ENCODE measurements at regions not wholly inside any gene's neighbourhood (a gene's known extent, or its start where the extent isn't known, plus 50 kb on each side); places are given as distances from the start of the nearest gene placed in this dataset.

DNA sequence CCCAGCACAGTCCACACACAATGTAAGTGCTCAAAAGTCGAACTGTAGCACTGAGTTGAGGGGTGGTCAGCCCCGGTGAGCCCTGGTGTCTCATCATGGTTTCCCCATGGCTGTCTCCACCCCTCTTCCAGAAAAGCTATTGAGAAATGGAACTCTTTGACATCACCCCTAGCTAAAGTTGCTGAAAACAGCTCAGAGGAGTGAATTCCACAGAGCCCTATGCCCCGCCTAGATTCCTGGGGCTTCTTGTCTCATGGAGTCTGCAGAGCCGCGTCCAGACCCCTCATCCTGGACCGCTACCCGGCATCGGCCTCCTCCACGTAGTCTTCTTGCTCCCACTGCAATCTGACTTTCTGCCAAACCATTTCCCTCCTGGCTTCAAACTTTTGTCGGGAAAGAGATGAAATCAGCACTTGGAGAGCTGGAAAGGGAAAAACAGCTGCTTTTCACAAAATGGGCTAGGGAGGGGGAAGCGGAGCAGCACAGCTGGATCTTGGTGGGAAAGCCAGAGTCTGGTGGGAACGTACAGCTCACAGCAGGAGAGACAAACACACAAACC is 132.2 kb downstream of the SNX5 start:
- peak overlapping the region; percentile 80 for H3K4ac ChIP-seq (replicated peaks; ENCODE audit: insufficient read length, low read depth, low read length)
- no peak overlapping the region for H3K27ac ChIP-seq (ENCODE audit: low read depth, low read length)
- H3K9ac ChIP-seq (replicated peaks in 1 of 4; ENCODE audit: extremely low read depth in 1 of 4, low read depth in 3 of 4, low read length in 3 of 4), result no peak overlapping the region
- no peak overlapping the region for H2BK120ac ChIP-seq (replicated peaks; ENCODE audit: low read depth, low read length)
- no peak overlapping the region for H3K4me2 ChIP-seq (ENCODE audit: insufficient read depth in 1 of 2, low read depth in 2 of 2, low read length in 2 of 2)
- peak overlapping the region; percentile 36 for H2AFZ ChIP-seq (ENCODE audit: low read length)
- H3K23ac ChIP-seq (ENCODE audit: insufficient read length), result no peak overlapping the region
- H3K14ac ChIP-seq (ENCODE audit: insufficient read length), result no peak overlapping the region
- no peaks in the 10 kb centered on the region for H3K79me2 ChIP-seq (ENCODE audit: control insufficient read depth in 1 of 2, insufficient read depth in 2 of 2, low read length in 2 of 2)
- DNase-seq (ENCODE audit: low read depth in 1 of 2, low spot score in 2 of 2) (no peak), FAIRE-seq (no peak)
- peak overlapping the region; percentile 86; the same call in 1 of the 2 replicates for H2BK12ac ChIP-seq (ENCODE audit: low read depth, low read length)
- 82% methylated on average over 12 of the region's 12 CpGs; no CpG with 5 or more reads in 1 of the 2 experiments for WGBS, 2 experiments (ENCODE audit: extremely low coverage in 1 of 2, insufficient coverage in 1 of 2, insufficient read length in 1 of 2, insufficient replicate concordance in 2 of 2, low coverage in 1 of 2, low lambda C conversion rate in 2 of 2, missing lambda C conversion rate in 1 of 2)
- H2AK5ac ChIP-seq (ENCODE audit: low read depth, low read length), result no peak overlapping the region
- H3K36me3 ChIP-seq (ENCODE audit: control insufficient read depth in 2 of 4, insufficient read depth in 4 of 4, low read length in 3 of 4), result no peaks in the 10 kb centered on the region
- ChIA-PET POLR2A (ENCODE audit: partially characterized antibody) (interaction anchor here (0.5 kb wide), 1 partner anchor 16 kb away, joined by 3 read pairs; no protein-coding TSS in a partner anchor), CTCF (ENCODE audit: partially characterized antibody) (interaction anchor here (0.9 to 3.0 kb wide), 7 partner anchors 12 to 154 kb away, joined by 3 to 11 read pairs (median 4); partner anchors contain the start of gene RRBP1)
- no peaks in the 10 kb centered on the region for H3K23me2 ChIP-seq (ENCODE audit: low read depth, low read length)
- H3K9me3 ChIP-seq (ENCODE audit: insufficient read depth in 2 of 2, low read depth in 1 of 2, low read length in 1 of 2), result no peaks in the 10 kb centered on the region; a peak in 1 of 4 replicates
- H2BK5ac ChIP-seq (ENCODE audit: low read depth, low read length), result peak overlapping the region; percentile 56; the same call in 1 of the 2 replicates
- TF ChIP-seq, protein P1, sequence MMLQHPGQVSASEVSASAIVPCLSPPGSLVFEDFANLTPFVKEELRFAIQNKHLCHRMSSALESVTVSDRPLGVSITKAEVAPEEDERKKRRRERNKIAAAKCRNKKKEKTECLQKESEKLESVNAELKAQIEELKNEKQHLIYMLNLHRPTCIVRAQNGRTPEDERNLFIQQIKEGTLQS (IDR thresholded peaks at IDR 0.05; ENCODE audit: insufficient read depth, low read depth, low read length), result no peak
- TF ChIP-seq YY1 (IDR thresholded peaks at IDR 0.05; ENCODE audit: low read depth, low read length), result no peak
- TF ChIP-seq FOSL1 (IDR thresholded peaks at IDR 0.05; ENCODE audit: insufficient read depth, low read depth, low read length), result no peak
- TF ChIP-seq POLR2AphosphoS5 (IDR thresholded peaks at IDR 0.05; ENCODE audit: low read depth, low read length), result no peak
- TF ChIP-seq CBX8 (IDR thresholded peaks at IDR 0.05; ENCODE audit: borderline replicate concordance, low read depth, low read length), result no peak
- TF ChIP-seq KDM1A (IDR thresholded peaks at IDR 0.05; ENCODE audit: borderline replicate concordance, low read length), result no peak
- no peak for TF ChIP-seq EZH2 (IDR thresholded peaks at IDR 0.05; ENCODE audit: low read depth, low read length, severe bottlenecking)
- no peak for TF ChIP-seq CHD2 (IDR thresholded peaks at IDR 0.05; ENCODE audit: low read length)
- no peaks in the 10 kb centered on the region for H3K27me3 ChIP-seq (replicated peaks in 1 of 4; ENCODE audit: control insufficient read depth in 3 of 4, extremely low read depth in 1 of 4, insufficient read depth in 3 of 4, low read length in 3 of 4)
- peak overlapping the region; percentile 73; the same call in 1 of the 2 replicates for H3K18ac ChIP-seq (ENCODE audit: extremely low read depth, low read length)
- H3K4me3 ChIP-seq (ENCODE audit: extremely low read depth in 1 of 4, insufficient read depth in 2 of 4, low read depth in 3 of 4, low read length in 4 of 4), result no peak overlapping the region
- H4K91ac ChIP-seq (replicated peaks; ENCODE audit: insufficient read length, low read length), result no peak overlapping the region
- peaks cover 0 to 15% (median 2%) of the 10 kb centered on the region in 4 experiments; a peak in 4 of 7 replicates for H3K4me1 ChIP-seq (replicated peaks in 1 of 4; ENCODE audit: control insufficient read depth in 3 of 4, insufficient read depth in 4 of 4, low read length in 3 of 4)
- no peaks in the 10 kb centered on the region for H3K79me1 ChIP-seq (ENCODE audit: low read depth, low read length)
- no peak overlapping the region for H3K56ac ChIP-seq (replicated peaks; ENCODE audit: insufficient read length, low read depth, low read length)
- H4K20me1 ChIP-seq (replicated peaks in 1 of 2; ENCODE audit: control insufficient read depth in 1 of 2, insufficient read depth in 2 of 2, low read length in 2 of 2), result no peaks in the 10 kb centered on the region
- H2BK15ac ChIP-seq (ENCODE audit: low read length), result peak overlapping the region; percentile 9; the same call in 1 of the 2 replicates
- H2BK20ac ChIP-seq (ENCODE audit: low read length), result peak overlapping the region; percentile 76; the same call in 1 of the 2 replicates
- no peak overlapping the region for H4K5ac ChIP-seq (ENCODE audit: insufficient read length, low read depth, low read length)
- peak overlapping the region; percentile 45; the same call in 1 of the 2 replicates for H4K8ac ChIP-seq (ENCODE audit: extremely low read depth, insufficient read depth, low read length)

Measured in H1 (cell line).